ENCODE measurements at regions not wholly inside any gene's neighbourhood (a gene's known extent, or its start where the extent isn't known, plus 50 kb on each side); places are given as distances from the start of the nearest gene placed in this dataset.

GRCh38 chr1:188665477-188665876 lies 1812.2 kb downstream of the BRINP3 start (continued):
- TF ChIP-seq POU6F1 (CRISPR knock-in tag; IDR thresholded peaks at IDR 0.05; ENCODE audit: borderline replicate concordance, low read depth): no peak
- no peak for TF ChIP-seq TSHZ2 (CRISPR knock-in tag; IDR thresholded peaks at IDR 0.05)
- TF ChIP-seq TCF4 (CRISPR knock-in tag; IDR thresholded peaks at IDR 0.05; ENCODE audit: borderline replicate concordance): no peak

GRCh38 chr1:188668083-188668482 lies 1809.6 kb downstream of the BRINP3 start:
- ATAC-seq: no peak
- TF ChIP-seq CSDC2 (CRISPR knock-in tag; IDR thresholded peaks at IDR 0.05) (no peak), ARNTL (CRISPR knock-in tag; IDR thresholded peaks at IDR 0.05; ENCODE audit: borderline replicate concordance, low read depth) (no peak), SNAI2 (CRISPR knock-in tag; IDR thresholded peaks at IDR 0.05) (no peak), PPARA (CRISPR knock-in tag; IDR thresholded peaks at IDR 0.05; ENCODE audit: borderline replicate concordance) (no peak), OSR1 (CRISPR knock-in tag; IDR thresholded peaks at IDR 0.05) (no peak), TOX (CRISPR knock-in tag; IDR thresholded peaks at IDR 0.05; ENCODE audit: borderline replicate concordance) (no peak), ZNF8 (CRISPR knock-in tag; IDR thresholded peaks at IDR 0.05) (no peak)

- TF ChIP-seq BACH2 (CRISPR knock-in tag; IDR thresholded peaks at IDR 0.05; ENCODE audit: borderline replicate concordance) (no peak), ARNTL (CRISPR knock-in tag; IDR thresholded peaks at IDR 0.05; ENCODE audit: borderline replicate concordance, low read depth) (no peak), ZFP3 (CRISPR knock-in tag; IDR thresholded peaks at IDR 0.05) (no peak; the same call in 1 of the 2 replicates), OSR1 (CRISPR knock-in tag; IDR thresholded peaks at IDR 0.05) (peak; percentile 69; the same call in 1 of the 2 replicates), CREB5 (CRISPR knock-in tag; IDR thresholded peaks at IDR 0.05; ENCODE audit: low read depth) (no peak), ZC3H10 (CRISPR knock-in tag; IDR thresholded peaks at IDR 0.05) (peak; percentile 68; the same call in 1 of the 2 replicates), TOX (CRISPR knock-in tag; IDR thresholded peaks at IDR 0.05; ENCODE audit: borderline replicate concordance) (no peak)
- peak; percentile 89 for ATAC-seq
These were observed 1807.8 kb downstream of the BRINP3 start for GRCh38 chr1:188669728-188670382.

GRCh38 chr1:188670837-188671236 lies 1806.8 kb downstream of the BRINP3 start:
- ATAC-seq: peak; percentile 58
- TF ChIP-seq SNAI2 (CRISPR knock-in tag; IDR thresholded peaks at IDR 0.05) (no peak), ISL1 (CRISPR knock-in tag; IDR thresholded peaks at IDR 0.05) (no peak)

- no peak for ATAC-seq
- no peak for TF ChIP-seq ZNF8 (CRISPR knock-in tag; IDR thresholded peaks at IDR 0.05)
- TF ChIP-seq RARB (CRISPR knock-in tag; IDR thresholded peaks at IDR 0.05): no peak
- TF ChIP-seq ESRRG (CRISPR knock-in tag; IDR thresholded peaks at IDR 0.05): no peak
- TF ChIP-seq OSR1 (CRISPR knock-in tag; IDR thresholded peaks at IDR 0.05): no peak
- TF ChIP-seq ZC3H10 (CRISPR knock-in tag; IDR thresholded peaks at IDR 0.05): no peak
- no peak for TF ChIP-seq POU6F1 (CRISPR knock-in tag; IDR thresholded peaks at IDR 0.05; ENCODE audit: borderline replicate concordance, low read depth)
- no peak for TF ChIP-seq ZFP30 (CRISPR knock-in tag; IDR thresholded peaks at IDR 0.05)
- TF ChIP-seq CSRNP3 (CRISPR knock-in tag; IDR thresholded peaks at IDR 0.05): no peak
- TF ChIP-seq ZFP3 (CRISPR knock-in tag; IDR thresholded peaks at IDR 0.05): no peak
- no peak for TF ChIP-seq TOX (CRISPR knock-in tag; IDR thresholded peaks at IDR 0.05; ENCODE audit: borderline replicate concordance)
- TF ChIP-seq ZNF565 (CRISPR knock-in tag; conservative IDR thresholded peaks at IDR 0.05; ENCODE audit: low read depth): no peak
- no peak for TF ChIP-seq TCF4 (CRISPR knock-in tag; IDR thresholded peaks at IDR 0.05; ENCODE audit: borderline replicate concordance)
- TF ChIP-seq ISL1 (CRISPR knock-in tag; IDR thresholded peaks at IDR 0.05): no peak
- no peak for TF ChIP-seq CREB5 (CRISPR knock-in tag; IDR thresholded peaks at IDR 0.05; ENCODE audit: low read depth)
These were observed 1805.5 kb downstream of the BRINP3 start for GRCh38 chr1:188672153-188672552.

All from SK-N-SH treated with all-trans-retinoic acid at 6 μM for 48 hours (cell line).